A673 (cell line): ENCODE measurements at regions not wholly inside any gene's neighbourhood (a gene's known extent, or its start where the extent isn't known, plus 50 kb on each side); places are given as distances from the start of the nearest gene placed in this dataset.

Experiments
- BruUV-seq: library from RNA; stranded (reverse); fragments of 400-500 nt; replicated peaks from 2 replicates; lab custom pipeline; 2021; lab: Mats Ljungman, UMichigan
- CTCF ChIA-PET: fragments of 300-600 bp; sonication (Branson Sonifier 250); formaldehyde crosslinking; loops from one replicate; lab custom pipeline; 2022; ENCODE audit warnings: antibody characterized with exemption; lab: Charles Lee
- POLR2A ChIA-PET: fragments of 300-600 bp; sonication (Branson Sonifier 250); formaldehyde crosslinking; loops from one replicate; lab custom pipeline; 2022; ENCODE audit warnings: antibody characterized with exemption; ENCODE audit not compliant: low non-redundant PET; lab: Charles Lee
- DNase-seq: peaks from one replicate; pipeline ENCODE4 v3.0.0-alpha.2; 2015; ENCODE audit warnings: low spot score
- H3K27ac ChIP-seq: fragments of 200-600 bp; sonication (generic); 2 replicates; pipeline ENCODE4 v1.5.1; 2016; ENCODE audit warnings: mixed run types, low read depth, mild to moderate bottlenecking, mixed read lengths, antibody characterized with exemption, low read length; ENCODE audit not compliant: poor library complexity, severe bottlenecking
- H3K27me3 ChIP-seq: fragments of 200-600 bp; sonication (generic); replicated peaks from 2 replicates; pipeline ENCODE4 v1.6.1; 2017; ENCODE audit warnings: mixed run types, low read depth, mild to moderate bottlenecking, mixed read lengths, antibody characterized with exemption, low read length; ENCODE audit not compliant: insufficient read depth, poor library complexity
- H3K36me3 ChIP-seq: fragments of 200-600 bp; sonication (generic); 2 replicates; pipeline ENCODE4 v1.6.1; 2016; ENCODE audit warnings: mixed run types, mild to moderate bottlenecking, mixed read lengths, antibody characterized with exemption, low read length; ENCODE audit not compliant: insufficient read depth, poor library complexity, severe bottlenecking
- H3K4me1 ChIP-seq: fragments of 200-600 bp; sonication (generic); 2 replicates; pipeline ENCODE4 v1.6.1; 2017; ENCODE audit warnings: mixed run types, mild to moderate bottlenecking, mixed read lengths, antibody characterized with exemption, low read length; ENCODE audit not compliant: insufficient read depth, poor library complexity, severe bottlenecking
- H3K4me3 ChIP-seq: fragments of 200-600 bp; sonication (generic); 2 replicates; pipeline ENCODE4 v1.5.1; 2016; ENCODE audit warnings: low read depth, mixed run types, mild to moderate bottlenecking, mixed read lengths, low read length; ENCODE audit not compliant: poor library complexity, severe bottlenecking
- H3K9me3 ChIP-seq: fragments of 200-600 bp; sonication (generic); 2 replicates; pipeline ENCODE4 v1.6.1; 2016; ENCODE audit warnings: mixed run types, low read depth, mild to moderate bottlenecking, mixed read lengths, antibody characterized with exemption, low read length; ENCODE audit not compliant: poor library complexity, severe bottlenecking
- CTCF ChIP-seq: fragments of 300-800, 200-600 bp; sonication (generic); conservative IDR thresholded peaks from 2 replicates; pipeline ENCODE4 v1.5.1; 2017; ENCODE audit warnings: low read depth, mild to moderate bottlenecking, antibody characterized with exemption, low read length, moderate library complexity, mixed read lengths
- EZH2 ChIP-seq: fragments of 200-600 bp; sonication (generic); IDR thresholded peaks from 2 replicates; pipeline ENCODE4 v1.6.1; 2017; ENCODE audit warnings: borderline replicate concordance, low read depth, mild to moderate bottlenecking, mixed read lengths, antibody characterized with exemption, low read length; ENCODE audit not compliant: poor library complexity, severe bottlenecking
- intact Hi-C: fragments of 100-400 bp; cut with micrococcal nuclease; formaldehyde crosslinking; loops from one replicate; pipeline ENCODE4 v1.10.0; 2022; ENCODE audit not compliant: unreplicated experiment

DNA sequence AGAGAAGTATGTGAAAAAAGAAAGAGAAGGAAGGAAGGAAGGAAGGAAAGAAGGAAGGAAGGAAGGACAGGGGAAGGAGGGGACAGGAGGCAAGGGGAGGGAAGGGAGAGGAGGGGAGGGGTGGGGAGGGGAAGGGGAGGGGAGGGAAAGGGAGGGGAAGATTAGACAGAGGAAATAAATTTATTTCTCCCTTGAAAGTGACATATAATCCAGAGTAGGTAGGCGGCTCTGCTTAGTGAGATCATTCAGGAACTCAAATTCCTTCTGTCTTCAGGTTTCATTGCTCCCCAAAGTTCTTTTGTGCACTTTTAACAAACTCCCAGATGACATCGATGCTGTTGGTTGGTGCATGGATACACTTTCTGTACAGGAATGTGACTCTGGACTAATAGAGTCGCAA lies 594.7 kb upstream of the STEAP1 start:
- no peak for DNase-seq
- H3K36me3 ChIP-seq: no peaks in the 10 kb centered on the region
- no peaks in the 10 kb centered on the region for H3K9me3 ChIP-seq
- intact Hi-C loops: no loop called here
- H3K27ac ChIP-seq: no peak overlapping the region
- ChIA-PET POLR2A (no interaction called here), CTCF (no interaction called here)
- no peak overlapping the region for H3K4me3 ChIP-seq
- no TSS peak for BruUV-seq
- H3K27me3 ChIP-seq: peaks cover 21% of the 10 kb centered on the region
- TF ChIP-seq EZH2 (no peak), CTCF (no peak)
- no peaks in the 10 kb centered on the region for H3K4me1 ChIP-seq

DNA sequence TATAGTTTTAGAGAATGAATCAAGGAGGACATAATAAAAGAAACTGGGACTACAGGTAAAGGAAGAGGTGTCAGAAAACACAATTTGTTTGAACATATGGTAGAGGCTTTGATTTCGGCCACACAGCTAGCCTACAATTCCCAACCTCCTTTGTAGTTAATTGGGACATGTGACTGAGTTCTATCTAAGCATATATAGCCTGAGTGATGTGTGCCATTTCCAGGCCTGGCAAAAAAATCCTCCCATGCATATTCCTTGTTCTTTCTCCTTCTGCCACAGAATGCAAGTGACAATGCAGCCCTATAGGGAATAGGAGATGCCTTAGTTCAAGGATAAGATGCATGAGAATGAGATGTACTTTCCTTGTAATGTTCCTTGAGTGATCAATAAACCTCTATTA lies 590.7 kb upstream of the STEAP1 start:
- TF ChIP-seq CTCF (no peak), EZH2 (no peak)
- ChIA-PET POLR2A (no interaction called here), CTCF (no interaction called here)
- Histone ChIP-seq H3K27ac (no peak overlapping the region), H3K36me3 (no peaks in the 10 kb centered on the region), H3K9me3 (no peaks in the 10 kb centered on the region), H3K27me3 (peaks cover 16% of the 10 kb centered on the region), H3K4me3 (no peak overlapping the region), H3K4me1 (no peaks in the 10 kb centered on the region)
- intact Hi-C loops: no loop called here
- DNase-seq: no peak
- no TSS peak for BruUV-seq

DNA sequence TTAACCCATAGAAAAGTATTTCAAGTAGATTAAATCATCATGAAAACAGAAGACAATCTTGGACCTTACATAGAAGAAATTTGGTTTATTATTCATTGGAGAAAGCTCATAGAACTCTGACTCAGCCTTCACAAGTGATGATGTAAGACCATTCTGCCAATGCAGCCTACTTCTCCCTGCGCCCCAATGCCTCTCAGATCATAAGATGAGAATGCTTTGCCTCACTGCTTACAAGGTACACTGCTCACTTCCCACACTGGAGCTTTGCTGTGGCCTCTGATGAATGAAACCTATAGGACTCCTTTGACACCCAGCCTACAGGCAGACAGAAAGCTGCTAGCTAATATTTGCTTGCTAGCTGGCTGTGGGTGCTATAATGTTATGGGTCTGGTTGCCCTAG lies 569.4 kb upstream of the STEAP1 start:
- POLR2A ChIA-PET: no interaction called here
- Histone ChIP-seq H3K36me3 (no peaks in the 10 kb centered on the region), H3K27me3 (no peaks in the 10 kb centered on the region), H3K4me3 (no peak overlapping the region), H3K4me1 (no peaks in the 10 kb centered on the region), H3K9me3 (no peaks in the 10 kb centered on the region), H3K27ac (no peak overlapping the region)
- no peak for TF ChIP-seq CTCF
- no peak for TF ChIP-seq EZH2
- intact Hi-C loops: no loop called here
- no peak for DNase-seq
- CTCF ChIA-PET: no interaction called here
- BruUV-seq: no TSS peak
